Activated naive CD8-positive, alpha-beta T cell treated with anti-CD3 and anti-CD28 coated beads for 36 hours (primary cell): ENCODE measurements at regions not wholly inside any gene's neighbourhood (a gene's known extent, or its start where the extent isn't known, plus 50 kb on each side); places are given as distances from the start of the nearest gene placed in this dataset.

ENCODE experiments used
- DNase-seq: peaks from one replicate; pipeline ENCODE4 v3.0.0; 2021
- H3K27ac Mint-ChIP-seq: one replicate; pipeline ENCODE4 v1.8.0; 2022; ENCODE audit warnings: mild to moderate bottlenecking, moderate library complexity, mixed read lengths
- H3K27me3 Mint-ChIP-seq: one replicate; pipeline ENCODE4 v1.8.0; 2022; ENCODE audit warnings: mild to moderate bottlenecking, mixed read lengths
- H3K36me3 Mint-ChIP-seq: one replicate; pipeline ENCODE4 v1.8.0; 2021; ENCODE audit warnings: mild to moderate bottlenecking, mixed read lengths
- H3K4me1 Mint-ChIP-seq: one replicate; pipeline ENCODE4 v1.8.0; 2021; ENCODE audit warnings: mixed read lengths
- H3K4me3 Mint-ChIP-seq: one replicate; pipeline ENCODE4 v1.8.0; 2022; ENCODE audit warnings: mild to moderate bottlenecking, moderate library complexity, mixed read lengths
- H3K9me3 Mint-ChIP-seq: one replicate; pipeline ENCODE4 v1.8.0; 2022; ENCODE audit warnings: mixed read lengths

DNA sequence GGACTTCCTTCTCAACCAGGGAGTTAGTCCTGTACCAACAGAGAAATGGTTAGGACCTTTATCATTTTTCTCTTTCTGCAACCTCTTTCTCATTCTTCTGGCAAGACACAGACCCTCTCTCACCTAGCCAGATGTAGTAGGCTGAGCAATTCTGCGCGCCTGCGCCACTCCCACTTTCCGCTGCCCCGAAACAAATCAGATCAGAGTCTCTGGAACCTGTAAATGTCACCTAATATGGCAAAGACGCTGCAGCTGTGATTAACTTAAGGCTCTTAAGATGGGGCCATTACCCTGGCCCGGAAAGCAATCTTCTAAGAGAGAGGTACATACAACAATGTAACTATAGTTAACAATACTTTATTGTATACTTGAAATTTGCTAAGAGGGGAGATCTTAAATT, 94.3 kb upstream of the ASIC2 start:
- no peak for DNase-seq
- Mint-ChIP-seq H3K4me1 (no peaks in the 10 kb centered on the region), H3K4me3 (no peak overlapping the region), H3K9me3 (no peaks in the 10 kb centered on the region), H3K36me3 (no peaks in the 10 kb centered on the region), H3K27me3 (peaks cover 8% of the 10 kb centered on the region), H3K27ac (no peak overlapping the region)

- H3K27me3 Mint-ChIP-seq, result peaks cover 4% of the 10 kb centered on the region
- no peaks in the 10 kb centered on the region for H3K4me1 Mint-ChIP-seq
- H3K27ac Mint-ChIP-seq, result no peak overlapping the region
- H3K36me3 Mint-ChIP-seq, result no peaks in the 10 kb centered on the region
- no peak for DNase-seq
- no peak overlapping the region for H3K4me3 Mint-ChIP-seq
- H3K9me3 Mint-ChIP-seq, result no peaks in the 10 kb centered on the region
Measured at GRCh38 chr17:33389504-33390135, 96.5 kb upstream of the ASIC2 start.

GRCh38 chr17:33390479-33391176, 97.5 kb upstream of the ASIC2 start:
- H3K4me3 Mint-ChIP-seq, result no peak overlapping the region
- no peak for DNase-seq
- no peaks in the 10 kb centered on the region for H3K4me1 Mint-ChIP-seq
- H3K9me3 Mint-ChIP-seq, result no peaks in the 10 kb centered on the region
- H3K36me3 Mint-ChIP-seq, result no peaks in the 10 kb centered on the region
- H3K27ac Mint-ChIP-seq, result no peak overlapping the region
- H3K27me3 Mint-ChIP-seq, result peaks cover 4% of the 10 kb centered on the region

DNA sequence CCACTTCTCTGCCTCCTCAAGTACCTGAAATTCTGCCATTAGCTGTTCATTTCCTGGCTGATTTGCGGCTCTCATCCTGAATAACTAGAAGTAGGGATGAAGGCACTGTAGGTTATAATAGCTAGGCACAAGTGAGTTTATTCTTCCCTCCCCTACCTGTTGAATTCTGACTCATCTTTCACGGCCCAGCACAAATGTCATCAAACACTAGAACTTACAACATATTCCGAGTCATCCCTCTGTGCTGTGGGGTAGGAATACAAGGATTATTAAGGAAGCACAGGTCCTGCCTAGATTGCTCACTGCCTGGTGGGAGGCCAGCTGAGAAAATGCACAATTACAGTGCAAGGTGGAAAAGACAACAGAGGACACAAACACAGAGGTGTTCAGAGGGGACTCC, 103.7 kb upstream of the ASIC2 start:
- H3K27ac Mint-ChIP-seq, result no peak overlapping the region
- no peaks in the 10 kb centered on the region for H3K27me3 Mint-ChIP-seq
- no peak overlapping the region for H3K4me3 Mint-ChIP-seq
- no peaks in the 10 kb centered on the region for H3K4me1 Mint-ChIP-seq
- no peaks in the 10 kb centered on the region for H3K9me3 Mint-ChIP-seq
- no peaks in the 10 kb centered on the region for H3K36me3 Mint-ChIP-seq
- no peak for DNase-seq

DNA sequence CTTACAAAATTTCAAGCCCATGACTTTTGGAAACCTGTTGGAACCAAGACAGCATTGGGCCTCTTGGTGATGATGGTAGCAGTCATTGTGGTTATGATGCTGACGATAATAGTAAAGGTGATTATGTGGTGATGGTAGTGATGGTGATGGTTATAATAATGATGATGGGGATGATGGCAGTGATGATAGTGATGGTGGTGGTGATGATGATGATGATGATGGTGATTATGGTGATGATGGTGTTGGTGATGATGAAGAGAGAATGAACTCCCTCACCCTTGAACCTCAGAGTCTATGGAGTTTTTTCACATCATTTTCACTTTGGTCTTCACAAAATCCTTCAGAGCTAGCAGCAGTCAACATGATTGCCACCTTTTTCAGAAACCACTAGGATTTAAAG, 105.3 kb upstream of the ASIC2 start:
- no peaks in the 10 kb centered on the region for H3K9me3 Mint-ChIP-seq
- no peaks in the 10 kb centered on the region for H3K4me1 Mint-ChIP-seq
- no peaks in the 10 kb centered on the region for H3K36me3 Mint-ChIP-seq
- DNase-seq, result no peak
- H3K4me3 Mint-ChIP-seq, result no peak overlapping the region
- H3K27ac Mint-ChIP-seq, result no peak overlapping the region
- peaks cover 6% of the 10 kb centered on the region for H3K27me3 Mint-ChIP-seq

- Mint-ChIP-seq H3K27ac (no peak overlapping the region), H3K4me3 (no peak overlapping the region), H3K36me3 (no peaks in the 10 kb centered on the region), H3K27me3 (peaks cover 13% of the 10 kb centered on the region), H3K9me3 (no peaks in the 10 kb centered on the region), H3K4me1 (no peaks in the 10 kb centered on the region)
- no peak for DNase-seq
Measured at GRCh38 chr17:33401249-33401648, 108.2 kb upstream of the ASIC2 start.

DNA sequence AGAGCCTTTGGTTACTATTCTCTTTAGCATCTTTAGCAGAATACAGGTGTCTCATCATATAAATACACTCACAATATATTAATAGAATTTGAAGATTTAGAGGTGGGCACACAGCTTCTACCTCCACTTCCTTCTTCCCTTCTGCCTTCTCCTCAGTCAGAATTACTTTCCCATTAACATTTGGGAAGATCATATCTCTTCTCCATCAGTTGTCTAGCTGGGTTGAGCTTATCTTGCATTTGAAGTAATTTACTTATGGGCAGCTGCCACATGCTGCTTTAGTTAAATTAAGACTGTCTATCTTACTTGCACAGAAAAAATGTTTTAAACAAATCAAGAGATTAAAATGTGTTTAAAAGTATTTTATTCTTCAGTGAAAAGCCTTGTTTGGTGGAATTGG, 110.1 kb upstream of the ASIC2 start:
- no peak overlapping the region for H3K27ac Mint-ChIP-seq
- no peaks in the 10 kb centered on the region for H3K4me1 Mint-ChIP-seq
- peaks cover 13% of the 10 kb centered on the region for H3K27me3 Mint-ChIP-seq
- H3K4me3 Mint-ChIP-seq, result no peak overlapping the region
- DNase-seq, result no peak
- H3K36me3 Mint-ChIP-seq, result no peaks in the 10 kb centered on the region
- H3K9me3 Mint-ChIP-seq, result no peaks in the 10 kb centered on the region

- Mint-ChIP-seq H3K4me1 (no peaks in the 10 kb centered on the region), H3K9me3 (no peaks in the 10 kb centered on the region), H3K36me3 (no peaks in the 10 kb centered on the region), H3K4me3 (no peak overlapping the region), H3K27ac (no peak overlapping the region), H3K27me3 (peaks cover 16% of the 10 kb centered on the region)
- no peak for DNase-seq
Measured at GRCh38 chr17:33404070-33404819, 111.2 kb upstream of the ASIC2 start.

DNA sequence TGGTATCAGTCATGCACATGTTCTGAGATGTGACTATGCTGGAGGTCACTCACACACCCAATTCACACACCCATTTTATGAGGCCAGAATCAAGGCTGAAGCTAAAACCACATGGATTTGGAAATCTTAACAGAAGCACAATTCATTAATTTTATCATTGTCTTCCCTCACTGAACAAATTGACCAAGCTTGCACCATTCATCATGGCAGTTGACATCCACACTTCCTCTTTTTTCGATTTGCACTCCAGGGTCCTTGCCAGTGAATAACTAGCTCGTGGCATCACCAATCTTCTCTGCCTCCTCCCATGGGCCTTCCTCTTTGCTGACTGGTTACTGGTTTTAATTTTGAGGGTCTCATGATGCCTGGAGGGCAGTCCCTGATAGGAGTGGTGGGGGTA, 123.0 kb upstream of the ASIC2 start:
- no peaks in the 10 kb centered on the region for H3K36me3 Mint-ChIP-seq
- no peak overlapping the region for H3K27ac Mint-ChIP-seq
- H3K27me3 Mint-ChIP-seq, result peaks cover 8% of the 10 kb centered on the region
- DNase-seq, result no peak
- H3K9me3 Mint-ChIP-seq, result no peaks in the 10 kb centered on the region
- no peak overlapping the region for H3K4me3 Mint-ChIP-seq
- no peaks in the 10 kb centered on the region for H3K4me1 Mint-ChIP-seq

- Mint-ChIP-seq H3K27me3 (peaks cover 15% of the 10 kb centered on the region), H3K36me3 (no peaks in the 10 kb centered on the region), H3K4me1 (no peaks in the 10 kb centered on the region), H3K9me3 (no peaks in the 10 kb centered on the region), H3K4me3 (no peak overlapping the region), H3K27ac (no peak overlapping the region)
- no peak for DNase-seq
Measured at GRCh38 chr17:33421933-33422332, 128.8 kb upstream of the ASIC2 start.

DNA sequence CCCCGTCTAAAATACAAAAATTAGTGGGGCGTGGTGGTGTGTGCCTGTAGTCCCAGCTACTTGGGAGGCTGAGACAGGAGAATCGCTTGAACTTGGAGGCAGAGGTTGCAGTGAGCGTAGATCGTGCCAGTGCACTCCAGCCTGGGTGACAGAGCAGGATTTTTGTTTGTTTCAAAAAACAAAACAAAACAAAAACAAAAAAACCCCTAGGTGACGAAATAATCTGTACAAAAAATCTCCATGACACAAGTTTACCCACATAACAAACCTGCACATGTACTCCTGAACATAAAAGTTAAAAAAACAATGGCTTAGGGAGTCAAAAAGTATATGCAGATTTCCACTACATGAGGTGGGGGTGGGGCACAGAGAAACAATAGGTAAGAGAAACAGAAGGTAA, 140.5 kb upstream of the ASIC2 start:
- Mint-ChIP-seq H3K36me3 (no peaks in the 10 kb centered on the region), H3K27ac (no peak overlapping the region), H3K27me3 (peaks cover 4% of the 10 kb centered on the region), H3K9me3 (peaks cover 2% of the 10 kb centered on the region), H3K4me1 (no peaks in the 10 kb centered on the region), H3K4me3 (no peak overlapping the region)
- DNase-seq, result no peak

DNA sequence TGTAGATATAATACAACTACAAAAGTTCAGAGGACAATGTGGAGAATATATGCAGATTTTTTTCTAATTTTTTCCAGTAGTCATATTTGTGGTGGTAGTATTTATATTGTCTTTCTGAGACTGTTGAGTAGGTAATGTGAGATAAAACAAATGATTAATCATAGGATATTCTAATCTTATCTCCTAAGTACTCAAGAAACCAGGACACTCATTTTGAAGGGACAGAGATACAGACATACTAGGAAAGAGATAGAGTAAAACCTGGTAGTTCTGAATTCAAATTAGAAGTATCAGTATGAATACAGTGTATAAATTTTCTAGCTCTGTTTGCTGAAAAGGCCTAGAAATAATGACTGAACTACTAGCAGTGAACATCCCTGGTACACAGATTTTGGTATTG, 141.7 kb upstream of the ASIC2 start:
- Mint-ChIP-seq H3K9me3 (peaks cover 2% of the 10 kb centered on the region), H3K4me3 (no peak overlapping the region), H3K36me3 (no peaks in the 10 kb centered on the region), H3K4me1 (no peaks in the 10 kb centered on the region), H3K27ac (no peak overlapping the region), H3K27me3 (no peaks in the 10 kb centered on the region)
- DNase-seq, result no peak

DNA sequence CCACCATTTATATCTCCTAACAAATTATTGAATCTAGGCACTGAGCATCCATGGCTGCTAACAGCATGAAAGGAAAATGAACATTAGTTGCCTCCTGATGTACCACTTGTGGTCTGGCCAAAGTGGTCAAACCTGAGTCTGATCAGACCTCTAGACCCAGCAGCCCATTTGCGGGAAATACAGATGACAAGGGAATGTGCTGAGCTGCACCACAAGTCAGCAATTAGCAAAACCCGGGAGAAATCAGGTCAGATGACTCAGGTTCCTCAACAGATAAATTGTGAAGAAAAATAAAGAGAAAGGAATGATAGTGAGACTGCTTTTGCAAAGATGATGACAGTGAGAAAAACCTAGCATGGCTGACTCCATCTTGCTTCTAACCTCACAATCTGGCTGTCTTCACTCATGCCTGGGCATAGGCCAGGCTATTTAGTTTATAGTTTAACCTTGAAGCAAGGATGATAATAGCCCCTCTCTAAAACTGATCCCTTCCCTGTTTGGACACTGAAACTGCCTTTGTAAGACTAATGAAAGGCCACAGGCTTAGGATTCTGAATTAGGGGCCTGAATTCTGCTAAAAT, 142.7 kb upstream of the ASIC2 start:
- no peak for DNase-seq
- no peaks in the 10 kb centered on the region for H3K27me3 Mint-ChIP-seq
- peaks cover 2% of the 10 kb centered on the region for H3K9me3 Mint-ChIP-seq
- H3K4me1 Mint-ChIP-seq, result no peaks in the 10 kb centered on the region
- H3K27ac Mint-ChIP-seq, result no peak overlapping the region
- H3K36me3 Mint-ChIP-seq, result no peaks in the 10 kb centered on the region
- H3K4me3 Mint-ChIP-seq, result no peak overlapping the region

- Mint-ChIP-seq H3K27me3 (no peaks in the 10 kb centered on the region), H3K4me1 (no peaks in the 10 kb centered on the region), H3K36me3 (no peaks in the 10 kb centered on the region), H3K4me3 (no peak overlapping the region), H3K27ac (no peak overlapping the region), H3K9me3 (peaks cover 2% of the 10 kb centered on the region)
- DNase-seq, result no peak
Measured at GRCh38 chr17:33436321-33436720, 143.2 kb upstream of the ASIC2 start.

- Mint-ChIP-seq H3K4me1 (no peaks in the 10 kb centered on the region), H3K4me3 (no peak overlapping the region), H3K36me3 (no peaks in the 10 kb centered on the region), H3K27ac (no peak overlapping the region), H3K9me3 (peaks cover 6% of the 10 kb centered on the region), H3K27me3 (peaks cover 4% of the 10 kb centered on the region)
- DNase-seq, result no peak
Measured at GRCh38 chr17:33438139-33438538, 145.0 kb upstream of the ASIC2 start.
